ENCODE measurements at regions not wholly inside any gene's neighbourhood (a gene's known extent, or its start where the extent isn't known, plus 50 kb on each side); places are given as distances from the start of the nearest gene placed in this dataset.

GRCh38 chr6:4349931-4350330 lies 214.6 kb upstream of the ECI2 start:
- TF ChIP-seq EP300 (IDR thresholded peaks at IDR 0.05) (no peak), POLR2A (IDR thresholded peaks at IDR 0.05) (no peak)

Measured in stomach (tissue), 4 donors.